GM18873 (cell line): ENCODE measurements at regions not wholly inside any gene's neighbourhood (a gene's known extent, or its start where the extent isn't known, plus 50 kb on each side); places are given as distances from the start of the nearest gene placed in this dataset.

Experiments
- ATAC-seq: cut with Tn5 transposase; IDR thresholded peaks from one replicate; pipeline ENCODE4 v1.9.1; 2021; ENCODE audit warnings: mild to moderate bottlenecking, moderate library complexity, moderate number of reproducible peaks; ENCODE audit not compliant: unreplicated experiment, low FRiP score

- no peak for ATAC-seq
Observed at GRCh38 chr10:33532901-33533300, 198.4 kb upstream of the NRP1 start.

DNA sequence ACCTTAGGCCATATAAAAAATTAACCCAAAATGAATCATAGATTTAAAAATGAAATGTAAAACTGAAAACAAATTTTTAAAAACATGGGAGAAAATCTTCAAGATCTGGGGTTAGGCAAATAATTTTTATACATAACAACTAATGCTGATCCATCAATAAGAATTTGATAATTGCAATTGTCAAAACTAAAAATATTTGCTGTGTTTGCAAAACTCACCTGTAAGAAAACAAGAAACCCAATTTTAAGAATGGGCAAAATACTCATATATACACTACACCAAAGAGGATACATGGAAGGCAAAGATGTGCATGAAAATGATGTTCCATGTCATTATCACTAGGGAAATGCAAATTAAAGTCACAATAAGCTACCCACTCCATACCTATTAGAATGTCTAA lies 194.8 kb upstream of the NRP1 start:
- no peak for ATAC-seq

- ATAC-seq = no peak
Observed at GRCh38 chr10:33524966-33525365, 190.5 kb upstream of the NRP1 start.

DNA sequence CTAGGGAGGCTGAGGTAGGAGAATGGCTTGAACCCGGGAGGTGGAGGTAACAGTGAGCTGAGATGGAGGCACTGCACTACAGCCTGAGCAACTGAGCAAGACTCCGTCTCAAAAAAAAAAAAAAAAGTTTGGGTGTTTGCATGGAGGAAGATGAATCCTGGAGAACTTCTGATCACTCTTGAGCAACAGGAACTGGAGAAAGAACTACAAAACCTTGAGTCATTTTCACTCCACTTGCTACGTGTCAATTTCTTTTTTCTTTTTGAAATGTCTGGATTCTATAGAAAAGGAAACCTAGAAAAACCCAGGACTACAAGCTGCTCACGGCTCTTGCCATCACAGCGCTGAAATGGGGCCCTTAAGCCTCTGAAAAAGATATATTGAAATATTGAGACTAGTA lies 189.6 kb upstream of the NRP1 start:
- ATAC-seq = no peak

DNA sequence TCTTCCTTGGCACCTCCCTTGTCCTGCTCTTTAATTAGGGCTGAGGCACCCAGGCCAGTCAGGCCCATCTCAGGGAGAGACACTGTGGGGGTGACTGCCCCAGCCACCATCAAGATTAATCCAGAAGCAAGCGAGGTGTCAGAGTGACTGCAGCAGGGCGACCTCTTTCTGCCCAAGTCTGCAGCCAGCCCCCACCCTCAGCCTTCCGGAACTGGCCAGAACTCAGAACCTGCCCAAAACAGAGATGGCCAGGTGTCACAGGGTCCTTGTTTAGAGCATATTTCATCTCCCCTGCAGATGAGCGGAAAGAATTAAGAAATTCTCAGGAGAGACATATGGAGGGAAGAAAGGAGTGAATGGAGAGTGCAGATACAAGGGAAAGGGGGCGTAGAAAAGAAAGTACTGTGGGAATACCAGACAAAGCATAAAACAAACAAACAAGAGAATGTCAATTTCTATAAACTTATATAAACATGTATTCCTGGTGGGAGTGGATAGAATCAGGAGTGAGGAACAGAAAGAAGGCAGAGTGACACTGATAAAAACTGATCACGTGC lies 188.8 kb upstream of the NRP1 start:
- ATAC-seq = no peak

- no peak for ATAC-seq
Observed at GRCh38 chr10:33521904-33522303, 187.4 kb upstream of the NRP1 start.

GRCh38 chr10:33521062-33521461 lies 186.6 kb upstream of the NRP1 start:
- ATAC-seq = no peak

DNA sequence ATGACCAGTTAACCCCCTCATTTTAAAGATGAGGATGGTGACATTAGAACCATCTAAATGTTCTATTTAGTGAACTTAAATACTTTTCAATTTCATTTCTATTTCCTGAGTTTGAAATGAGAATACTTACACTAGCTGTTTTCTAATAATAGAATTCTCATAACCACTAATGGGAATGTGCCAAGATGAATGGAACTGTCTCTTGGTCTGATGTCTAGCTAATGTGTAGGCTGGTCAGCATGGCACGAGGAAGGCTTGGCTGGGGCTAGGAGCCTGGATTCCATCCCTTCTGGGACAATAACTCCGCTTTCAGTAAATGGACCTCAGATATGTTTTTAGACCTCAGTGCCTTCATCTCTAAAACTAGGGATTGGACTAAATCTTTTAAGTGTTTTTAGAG lies 185.8 kb upstream of the NRP1 start:
- ATAC-seq = no peak

DNA sequence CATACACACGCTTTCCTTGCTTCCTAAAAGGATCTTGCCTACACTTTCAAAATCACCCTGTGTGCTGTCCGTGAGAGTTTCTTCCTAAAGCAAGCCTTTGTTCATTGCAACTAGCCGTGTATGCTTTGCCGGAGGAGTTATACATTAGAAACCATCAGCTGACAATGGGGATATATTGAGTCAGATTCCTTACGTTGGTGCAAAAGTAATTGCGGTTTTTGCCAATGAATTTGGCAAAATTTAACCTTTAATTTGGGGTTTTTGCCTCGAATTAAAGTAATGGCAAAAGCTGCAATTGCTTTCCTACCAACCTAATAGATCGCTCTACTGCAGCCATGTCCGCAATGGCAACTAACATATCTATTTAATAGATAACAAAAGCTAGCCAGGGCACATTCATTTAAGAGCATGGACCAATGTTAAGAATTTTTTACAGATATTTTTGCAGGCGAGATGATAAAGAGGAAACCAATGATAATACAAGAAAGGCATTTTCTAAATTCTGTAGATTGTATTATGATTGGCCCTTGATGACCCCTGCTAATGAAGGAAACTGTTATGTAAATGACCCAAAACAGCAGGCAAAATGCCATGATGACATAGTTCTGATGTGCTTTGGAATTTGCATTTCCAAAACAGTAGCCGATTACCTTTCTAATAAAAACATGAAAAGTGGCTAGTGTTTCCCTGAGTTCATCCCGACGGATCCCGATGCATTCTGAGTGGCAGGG lies 184.8 kb upstream of the NRP1 start:
- ATAC-seq = no peak

DNA sequence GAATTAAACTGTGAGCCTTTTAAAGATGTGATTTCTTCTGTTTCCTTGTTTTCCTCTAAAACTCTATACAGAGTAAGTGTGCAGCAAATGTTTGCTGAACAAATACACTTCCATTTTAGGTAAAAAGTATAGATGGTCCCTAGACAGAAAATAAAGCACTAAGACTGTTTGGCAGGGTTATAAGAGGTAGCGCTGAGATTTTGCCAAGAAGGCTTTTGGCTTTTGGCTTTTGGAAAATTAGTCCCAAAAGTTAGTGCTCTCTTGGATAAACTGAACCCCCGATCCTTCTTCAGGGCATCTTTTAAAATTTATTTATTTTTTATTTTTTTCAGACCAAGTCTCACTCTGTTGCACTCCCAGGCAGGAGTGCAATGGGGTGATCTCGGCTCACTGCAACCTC lies 175.7 kb upstream of the NRP1 start:
- no peak for ATAC-seq

DNA sequence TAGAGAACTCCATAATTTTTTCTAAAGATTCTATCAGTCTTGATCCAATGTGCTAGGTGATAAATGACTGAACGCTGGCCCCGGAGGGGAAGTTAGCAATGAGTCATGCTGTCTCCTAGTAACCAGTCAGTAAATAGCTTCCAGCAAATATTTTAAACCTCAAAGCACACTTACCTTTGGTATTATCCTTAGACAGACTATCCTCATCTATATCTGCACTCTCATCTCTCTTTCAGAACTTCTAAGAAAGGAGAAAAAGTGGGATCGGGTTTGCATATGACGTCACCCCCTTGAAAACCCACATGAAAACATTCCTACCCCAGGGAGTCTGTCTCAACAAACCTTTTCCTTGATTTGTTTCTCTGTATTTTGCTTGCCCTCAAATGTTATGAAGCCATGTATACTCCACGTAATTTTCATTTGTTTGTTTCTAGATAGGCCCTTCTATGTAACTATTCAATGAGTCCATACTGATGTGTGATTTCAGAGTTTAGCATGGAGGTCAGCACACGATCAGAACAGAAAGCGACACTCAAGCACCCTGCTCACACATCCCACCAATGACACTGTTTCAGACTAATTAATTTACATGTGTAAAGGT lies 174.9 kb upstream of the NRP1 start:
- peak; percentile 81 for ATAC-seq

DNA sequence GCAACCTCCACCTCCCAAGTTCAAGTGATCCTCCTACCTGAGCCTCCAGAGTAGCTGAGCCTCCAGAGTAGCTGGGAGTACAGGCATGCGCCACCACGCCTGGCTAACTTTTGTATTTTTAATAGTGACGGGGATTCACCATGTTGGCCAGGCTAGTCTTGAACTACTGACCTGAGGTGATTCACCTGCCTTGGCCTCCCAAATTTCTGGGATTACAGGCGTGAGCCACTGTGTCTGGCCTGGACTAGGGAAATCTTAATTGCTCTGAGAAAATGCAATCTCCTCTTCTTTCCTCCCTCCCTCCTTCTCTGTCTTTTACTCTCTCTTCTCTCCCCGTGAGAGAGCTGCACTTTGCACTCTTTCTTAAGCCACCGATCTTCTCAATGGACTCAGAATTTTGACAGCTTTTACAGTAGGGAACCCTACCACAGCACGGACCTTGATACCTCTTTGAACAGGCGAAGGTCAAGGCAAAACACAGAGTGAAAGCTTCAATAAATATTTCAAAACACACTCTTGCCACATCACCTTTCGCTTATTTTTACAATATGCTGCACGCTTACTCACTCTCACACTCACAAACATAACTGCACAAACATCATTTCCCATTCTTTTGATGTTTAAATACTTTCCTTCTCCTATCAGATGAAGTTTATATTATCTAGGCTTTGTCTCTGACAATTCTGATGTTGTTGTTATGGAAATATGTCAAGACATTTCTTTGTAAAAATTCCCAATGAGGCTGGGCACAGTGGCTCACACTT lies 173.4 kb upstream of the NRP1 start:
- no peak for ATAC-seq

- ATAC-seq = peak; percentile 87
Observed at GRCh38 chr10:33506838-33507661, 172.6 kb upstream of the NRP1 start.

DNA sequence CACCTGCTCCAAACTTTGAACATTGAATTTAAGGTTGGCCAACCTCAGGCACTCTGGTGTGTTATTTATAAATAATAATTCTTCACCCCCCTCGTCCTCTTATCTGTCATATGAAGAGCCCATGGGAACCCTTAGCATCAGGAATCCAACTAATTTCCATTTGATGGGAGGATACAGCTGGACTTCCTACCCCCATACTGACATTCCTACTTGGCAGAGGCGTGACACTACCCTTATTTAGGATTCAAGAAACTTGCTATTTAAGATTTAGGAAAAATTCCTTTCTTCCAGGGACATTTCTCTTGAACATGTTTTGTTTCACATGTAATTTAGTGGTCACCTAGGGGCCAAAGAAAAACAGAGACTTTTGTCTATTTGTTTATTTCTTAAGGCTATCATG lies 171.9 kb upstream of the NRP1 start:
- ATAC-seq = no peak

DNA sequence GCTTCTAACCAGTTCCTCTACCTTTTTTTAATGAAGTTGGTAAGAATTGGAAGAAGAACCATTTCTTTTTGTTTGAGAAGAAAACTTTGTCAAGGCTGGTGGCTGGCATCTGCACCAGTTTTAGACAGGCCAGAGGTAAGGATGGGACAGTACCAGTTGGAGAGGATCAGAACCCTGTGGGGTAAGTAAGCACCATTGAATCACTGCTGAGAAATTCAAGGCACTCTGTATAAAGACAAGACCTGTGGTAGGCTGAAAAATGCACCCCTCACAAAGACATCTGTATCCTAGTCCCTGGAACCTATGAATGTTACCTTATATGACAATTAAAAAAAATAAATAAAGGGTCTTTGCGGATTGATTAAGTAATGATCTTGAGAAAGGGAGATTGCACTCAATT lies 166.7 kb upstream of the NRP1 start:
- no peak for ATAC-seq

GRCh38 chr10:33498391-33498891 lies 164.0 kb upstream of the NRP1 start:
- ATAC-seq = no peak

DNA sequence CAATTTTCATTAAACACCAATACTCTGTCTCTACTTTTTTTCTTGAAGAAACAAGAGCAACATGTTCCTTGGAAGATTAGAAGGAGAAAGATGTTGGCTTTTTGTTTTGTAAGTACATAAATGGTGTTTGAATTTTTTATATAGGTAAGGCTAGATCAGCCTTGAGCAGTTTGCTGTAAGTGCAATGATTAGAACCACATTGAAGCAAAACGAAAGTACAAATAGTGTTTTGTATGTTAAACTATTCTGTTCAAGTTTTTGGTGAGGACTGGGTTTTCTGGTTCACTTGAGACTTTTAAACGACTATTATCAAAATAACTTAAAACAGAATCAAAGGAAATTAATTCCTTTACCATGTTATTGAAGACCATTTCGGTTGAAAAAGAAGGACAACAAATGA lies 162.9 kb upstream of the NRP1 start:
- no peak for ATAC-seq

DNA sequence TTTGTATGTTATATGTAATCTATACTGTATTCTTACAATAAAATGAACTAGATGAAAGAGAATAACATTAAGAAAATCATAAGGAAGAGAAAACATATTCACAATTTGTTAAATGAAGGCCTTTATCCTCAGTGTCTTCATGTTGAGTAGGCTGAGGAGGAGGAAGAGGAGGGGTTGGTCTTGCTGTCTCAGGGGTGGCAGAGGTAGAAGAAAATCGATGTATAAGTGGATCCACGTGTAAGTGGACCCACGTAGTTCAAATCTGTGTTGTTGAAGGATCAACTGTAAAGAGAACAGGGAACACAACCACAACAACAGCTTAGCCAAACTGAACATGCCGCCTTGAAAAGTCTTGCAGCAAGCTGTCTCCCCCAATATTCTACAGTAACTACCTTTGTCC lies 161.6 kb upstream of the NRP1 start:
- ATAC-seq = no peak

DNA sequence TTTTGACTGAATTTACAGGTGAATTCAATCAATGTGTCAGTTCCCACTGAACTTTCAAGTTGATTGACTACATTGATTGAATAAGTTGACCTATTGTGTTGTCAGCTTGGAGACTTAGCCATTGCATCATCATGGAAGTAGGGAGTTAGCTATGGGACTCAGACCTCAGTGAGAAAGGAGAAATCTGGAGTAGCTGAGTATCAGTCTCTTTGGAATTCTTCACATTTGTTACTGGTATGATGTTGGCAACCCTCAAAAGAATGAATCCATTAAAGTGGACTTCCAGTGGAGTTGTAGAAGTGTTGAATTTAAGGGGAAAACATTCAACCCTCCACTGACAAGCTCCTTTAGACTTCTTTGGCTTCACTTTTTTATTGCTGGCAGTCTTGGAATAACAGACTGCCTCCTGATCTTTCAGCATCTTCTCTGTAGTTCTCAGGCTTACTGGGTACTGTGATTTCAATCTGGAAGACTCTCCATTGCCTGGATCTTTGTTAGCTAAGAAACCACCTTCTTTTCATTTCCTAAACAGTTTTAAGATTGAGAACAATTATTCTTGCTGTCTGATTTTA lies 160.3 kb upstream of the NRP1 start:
- ATAC-seq = no peak

GRCh38 chr10:33493978-33494377 lies 159.5 kb upstream of the NRP1 start:
- ATAC-seq = no peak
